K562 (cell line): ENCODE measurements at regions not wholly inside any gene's neighbourhood (a gene's known extent, or its start where the extent isn't known, plus 50 kb on each side); places are given as distances from the start of the nearest gene placed in this dataset.

Source experiments
- CHD7 ChIP-seq: fragments of 200-600 bp; sonication (generic); IDR thresholded peaks from one replicate; pipeline ENCODE4 v1.6.1; 2012; ENCODE audit warnings: mild to moderate bottlenecking, low read depth, low read length, inconsistent platforms
- EHMT2 ChIP-seq: fragments of 450-650 bp; IDR thresholded peaks from 2 replicates; pipeline ENCODE4 v1.6.1; 2018; ENCODE audit warnings: antibody characterized with exemption
- NFIC ChIP-seq: fragments of 450-650 bp; IDR thresholded peaks from 2 replicates; pipeline ENCODE4 v1.6.1; 2017; ENCODE audit warnings: mild to moderate bottlenecking, inconsistent platforms
- PHB ChIP-seq: fragments of 250-450 bp; sonication (Bioruptor Pico); IDR thresholded peaks from 2 replicates; pipeline ENCODE4 v1.5.0; 2021
- PKNOX1 ChIP-seq: fragments of 450-650 bp; IDR thresholded peaks from 2 replicates; pipeline ENCODE4 v1.6.1; 2016
- ZNF12 ChIP-seq: sonication (generic); formaldehyde crosslinking; IDR thresholded peaks from 2 replicates; pipeline ENCODE4 v1.4.0; 2020; ENCODE audit warnings: mild to moderate bottlenecking, missing genetic modification reagents

DNA sequence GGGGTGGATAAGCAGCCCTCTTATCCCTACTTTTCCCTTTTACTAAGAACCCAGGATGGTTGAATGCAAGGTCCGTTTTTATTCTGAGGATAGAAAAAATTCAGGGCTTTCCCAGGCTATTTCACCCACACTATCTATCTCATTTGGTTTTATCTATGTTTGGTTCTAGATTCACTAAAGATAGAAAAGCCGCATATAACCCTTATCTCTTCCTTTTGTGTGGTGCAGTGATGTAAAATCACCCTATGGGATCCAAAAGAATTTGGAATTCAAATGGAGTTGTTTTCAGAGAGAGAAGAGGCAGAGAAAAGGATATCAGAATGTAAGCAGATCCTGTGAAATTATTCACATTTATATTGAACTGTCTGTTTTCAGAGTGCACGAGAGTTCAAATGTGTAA, 236.3 kb upstream of the RFX3 start:
- TF ChIP-seq PHB (CRISPR knock-in tag) = no peak
- no peak for TF ChIP-seq CHD7
- TF ChIP-seq EHMT2 = no peak
- TF ChIP-seq PKNOX1 = no peak
- TF ChIP-seq ZNF12 (CRISPR knock-in tag) = no peak
- TF ChIP-seq NFIC = no peak
